HFF-Myc (cell line): ENCODE measurements at regions not wholly inside any gene's neighbourhood (a gene's known extent, or its start where the extent isn't known, plus 50 kb on each side); places are given as distances from the start of the nearest gene placed in this dataset.

Experiments used
- DNase-seq: peaks from one replicate; pipeline ENCODE4 v3.0.0-alpha.2; 2011; ENCODE audit warnings: low read depth; ENCODE audit errors: extremely low read depth
- H3K4me3 ChIP-seq: replicated peaks from 2 replicates; pipeline ENCODE4 v1.5.1; 2011; ENCODE audit warnings: low read depth, mild to moderate bottlenecking, control low read depth, low read length
- CTCF ChIP-seq: IDR thresholded peaks from 2 replicates; pipeline ENCODE4 v1.5.1; 2012; ENCODE audit warnings: mild to moderate bottlenecking, low read depth, low read length, control low read depth; ENCODE audit errors: missing control alignments

DNA sequence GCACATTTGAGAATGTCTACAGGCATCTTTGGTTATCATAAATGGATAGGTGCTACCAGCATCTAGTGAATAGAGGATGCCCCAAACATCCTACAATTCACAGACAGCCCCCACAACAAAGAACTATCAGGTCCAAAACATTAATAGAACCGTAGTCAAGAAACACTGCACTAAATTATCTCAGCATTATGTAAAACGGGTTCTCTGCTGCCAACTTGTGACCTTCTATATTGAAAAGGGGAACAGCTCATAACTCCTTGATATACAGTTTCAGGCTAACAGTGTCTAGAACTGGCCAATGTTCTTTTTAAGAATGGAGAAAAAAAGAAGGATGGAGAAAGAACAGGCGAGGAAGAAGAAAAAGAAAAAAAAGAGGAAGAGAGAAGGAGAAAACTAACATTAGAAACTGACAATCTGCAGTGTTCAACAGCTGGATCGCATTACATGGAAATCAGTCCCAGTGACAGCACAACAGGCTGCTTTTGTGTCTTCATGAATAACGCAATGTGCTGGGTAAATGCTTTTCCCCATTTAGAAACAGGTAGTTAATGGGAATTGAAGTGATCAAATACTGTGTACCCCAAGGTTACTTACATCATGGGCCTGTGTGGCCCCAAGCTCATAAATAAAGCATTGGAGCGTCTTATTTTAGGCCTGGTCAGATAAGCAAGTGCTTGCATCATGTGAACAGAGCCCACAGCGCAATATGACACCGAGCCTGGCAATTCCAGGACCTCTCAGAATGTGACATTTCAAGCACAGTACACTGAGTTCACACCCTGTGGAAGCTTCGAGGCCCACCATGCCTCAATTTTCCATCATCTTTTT lies 339.5 kb downstream of the DHX15 start:
- TF ChIP-seq CTCF, result no peak
- DNase-seq, result no peak

DNA sequence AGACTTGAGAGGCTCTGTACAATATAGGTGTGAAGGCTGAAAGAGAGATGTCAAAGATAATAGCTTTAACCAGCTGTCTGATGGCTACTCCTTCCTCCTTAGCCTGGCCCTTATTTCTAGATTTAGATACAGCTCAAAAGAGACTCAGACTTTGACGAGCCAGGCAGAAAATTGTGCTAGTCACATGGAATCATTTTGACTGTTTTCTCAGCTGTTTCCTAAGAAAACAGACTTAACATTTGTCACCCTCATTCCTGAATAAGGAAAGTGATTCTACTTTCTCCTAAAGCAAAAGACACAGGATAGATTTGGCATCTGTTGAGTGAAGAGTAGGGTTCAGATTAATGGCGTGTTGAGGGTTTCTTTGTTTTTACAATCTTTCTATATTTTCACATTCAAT lies 340.7 kb downstream of the DHX15 start:
- DNase-seq, result no peak
- no peak overlapping the region for H3K4me3 ChIP-seq
- no peak for TF ChIP-seq CTCF

More for the DNA sequence above, 339.5 kb downstream of the DHX15 start:
- H3K4me3 ChIP-seq, result no peak overlapping the region

DNA sequence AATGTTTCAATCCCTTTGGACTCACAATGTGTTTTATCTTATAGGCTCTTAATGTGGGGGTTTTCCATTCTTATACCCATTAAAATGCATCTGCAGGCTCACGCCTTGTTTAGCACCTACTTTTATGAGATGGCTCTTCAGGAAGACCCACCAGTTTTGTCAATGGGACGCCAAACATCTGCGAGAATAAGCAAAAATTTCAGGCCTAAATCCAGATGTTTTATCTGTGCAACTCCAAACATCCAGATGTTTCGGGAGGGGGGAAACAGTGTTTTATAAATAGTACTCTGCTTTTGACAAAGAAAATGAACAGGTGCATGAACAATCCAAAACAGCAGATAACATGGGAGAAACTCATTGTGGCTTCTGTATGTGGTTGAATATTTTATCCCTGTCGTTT lies 342.8 kb downstream of the DHX15 start:
- TF ChIP-seq CTCF, result no peak

DNA sequence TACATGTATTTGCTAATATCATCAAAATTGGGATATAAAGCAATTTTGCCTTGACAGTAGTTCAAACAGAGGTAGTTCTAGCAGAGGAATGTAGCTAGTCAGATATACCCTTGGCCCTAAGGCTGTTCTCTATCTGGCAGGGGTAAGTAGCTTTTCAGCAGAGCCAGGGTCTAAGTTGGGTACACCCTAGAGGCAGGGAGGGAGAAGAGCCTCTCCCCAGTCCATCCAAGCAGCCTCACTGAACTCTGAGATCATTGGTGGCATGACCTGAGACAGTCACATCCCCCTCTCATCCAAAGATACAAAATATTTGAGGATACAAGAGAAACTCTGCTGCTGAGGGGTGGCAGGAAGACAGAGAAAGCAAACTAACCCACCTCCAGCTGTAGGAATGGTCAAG lies 343.7 kb downstream of the DHX15 start:
- H3K4me3 ChIP-seq, result no peak overlapping the region
- DNase-seq, result no peak
- no peak for TF ChIP-seq CTCF

More for the DNA sequence above, 342.8 kb downstream of the DHX15 start:
- DNase-seq, result no peak
- no peak overlapping the region for H3K4me3 ChIP-seq

- H3K4me3 ChIP-seq, result no peak overlapping the region
- DNase-seq, result no peak
- no peak for TF ChIP-seq CTCF
Measured at GRCh38 chr4:24237709-24238108, 346.6 kb downstream of the DHX15 start.

DNA sequence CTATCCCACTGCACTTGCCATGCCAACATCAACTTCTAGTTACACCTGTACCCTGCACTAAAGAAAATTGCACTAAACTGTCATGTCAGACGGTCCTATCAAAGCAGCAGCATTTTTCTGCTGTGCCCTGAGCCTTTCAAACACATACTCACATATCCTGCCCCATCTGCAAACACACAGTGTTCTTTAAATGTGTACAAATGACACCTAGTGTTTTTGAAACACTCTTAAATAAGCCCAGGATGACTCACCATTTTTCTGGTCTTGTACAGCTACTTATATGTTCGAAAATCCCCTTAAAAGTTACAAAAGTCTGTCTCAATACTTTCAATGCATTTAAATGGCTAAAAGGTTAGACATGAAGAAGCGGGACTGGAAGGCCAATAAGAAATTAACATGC lies 346.7 kb upstream of the PPARGC1A start:
- no peak for TF ChIP-seq CTCF
- no peak for DNase-seq

More for the DNA sequence above, 346.7 kb upstream of the PPARGC1A start:
- H3K4me3 ChIP-seq, result no peak overlapping the region
